ENCODE measurements at regions not wholly inside any gene's neighbourhood (a gene's known extent, or its start where the extent isn't known, plus 50 kb on each side); places are given as distances from the start of the nearest gene placed in this dataset.

- no peak overlapping the region for H3K27ac ChIP-seq
- intact Hi-C loops (cut with DNase I): no loop called here
- no peaks in the 10 kb centered on the region for H3K4me1 ChIP-seq
- DNase-seq (no peak), ATAC-seq (peak; percentile 58)
- H3K27me3 ChIP-seq: no peaks in the 10 kb centered on the region
- no peaks in the 10 kb centered on the region for H3K36me3 ChIP-seq
- no peak overlapping the region for H3K4me3 ChIP-seq
- TF ChIP-seq, protein P1, sequence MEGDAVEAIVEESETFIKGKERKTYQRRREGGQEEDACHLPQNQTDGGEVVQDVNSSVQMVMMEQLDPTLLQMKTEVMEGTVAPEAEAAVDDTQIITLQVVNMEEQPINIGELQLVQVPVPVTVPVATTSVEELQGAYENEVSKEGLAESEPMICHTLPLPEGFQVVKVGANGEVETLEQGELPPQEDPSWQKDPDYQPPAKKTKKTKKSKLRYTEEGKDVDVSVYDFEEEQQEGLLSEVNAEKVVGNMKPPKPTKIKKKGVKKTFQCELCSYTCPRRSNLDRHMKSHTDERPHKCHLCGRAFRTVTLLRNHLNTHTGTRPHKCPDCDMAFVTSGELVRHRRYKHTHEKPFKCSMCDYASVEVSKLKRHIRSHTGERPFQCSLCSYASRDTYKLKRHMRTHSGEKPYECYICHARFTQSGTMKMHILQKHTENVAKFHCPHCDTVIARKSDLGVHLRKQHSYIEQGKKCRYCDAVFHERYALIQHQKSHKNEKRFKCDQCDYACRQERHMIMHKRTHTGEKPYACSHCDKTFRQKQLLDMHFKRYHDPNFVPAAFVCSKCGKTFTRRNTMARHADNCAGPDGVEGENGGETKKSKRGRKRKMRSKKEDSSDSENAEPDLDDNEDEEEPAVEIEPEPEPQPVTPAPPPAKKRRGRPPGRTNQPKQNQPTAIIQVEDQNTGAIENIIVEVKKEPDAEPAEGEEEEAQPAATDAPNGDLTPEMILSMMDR (IDR thresholded peaks at IDR 0.05): peak; percentile 38
- no peaks in the 10 kb centered on the region for H3K9me3 ChIP-seq
Observed at GRCh38 chrX:93422693-93423092, 250.7 kb downstream of the NAP1L3 start.

DNA sequence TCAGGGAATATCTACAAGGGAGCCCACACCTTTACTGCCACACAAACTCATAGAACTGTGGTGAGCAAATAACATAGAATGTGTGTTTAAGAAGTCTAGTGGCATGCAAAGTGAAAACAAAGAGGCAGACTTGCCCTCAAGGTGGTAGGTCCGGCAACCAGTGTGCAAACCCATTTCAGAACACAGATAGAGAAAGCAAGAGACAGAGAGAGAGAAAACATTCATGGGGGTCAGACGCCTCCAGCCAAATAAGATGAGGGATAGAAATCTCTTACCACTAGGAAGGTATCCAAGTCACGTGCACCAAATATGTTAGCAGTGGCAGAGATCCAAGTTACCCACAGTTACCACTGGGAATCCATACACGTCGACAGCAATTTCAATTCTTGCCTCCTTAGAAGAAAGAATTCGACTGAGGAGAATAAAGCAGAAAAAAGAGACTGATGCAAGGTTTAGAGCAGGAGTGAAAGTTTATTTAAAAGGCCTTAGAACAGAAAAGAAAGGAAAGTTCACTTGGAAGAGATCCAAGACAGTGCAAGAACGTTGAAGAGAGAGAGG is 252.8 kb downstream of the NAP1L3 start:
- TF ChIP-seq, protein P1 (IDR thresholded peaks at IDR 0.05): no peak
- Histone ChIP-seq H3K4me1 (no peaks in the 10 kb centered on the region), H3K27me3 (no peaks in the 10 kb centered on the region), H3K27ac (no peak overlapping the region), H3K36me3 (no peaks in the 10 kb centered on the region), H3K4me3 (no peak overlapping the region), H3K9me3 (no peaks in the 10 kb centered on the region)
- intact Hi-C loops (cut with DNase I): no loop called here
- ATAC-seq (no peak), DNase-seq (no peak)

GRCh38 chrX:93420090-93420489 is 253.3 kb downstream of the NAP1L3 start:
- Histone ChIP-seq H3K36me3 (no peaks in the 10 kb centered on the region), H3K9me3 (no peaks in the 10 kb centered on the region), H3K27ac (no peak overlapping the region), H3K27me3 (no peaks in the 10 kb centered on the region), H3K4me3 (no peak overlapping the region), H3K4me1 (no peaks in the 10 kb centered on the region)
- ATAC-seq: no peak
- DNase-seq: no peak
- intact Hi-C loops (cut with DNase I): no loop called here
- TF ChIP-seq, protein P1 (IDR thresholded peaks at IDR 0.05): no peak

- no peaks in the 10 kb centered on the region for H3K9me3 ChIP-seq
- ATAC-seq (no peak), DNase-seq (no peak)
- no peaks in the 10 kb centered on the region for H3K4me1 ChIP-seq
- no peaks in the 10 kb centered on the region for H3K36me3 ChIP-seq
- H3K27me3 ChIP-seq: no peaks in the 10 kb centered on the region
- no peak overlapping the region for H3K27ac ChIP-seq
- TF ChIP-seq, protein P1 (IDR thresholded peaks at IDR 0.05): no peak
- intact Hi-C loops (cut with DNase I): no loop called here
- H3K4me3 ChIP-seq: no peak overlapping the region
Observed at GRCh38 chrX:93419642-93420041, 253.7 kb downstream of the NAP1L3 start.

GRCh38 chrX:93404121-93404520 is 269.3 kb downstream of the NAP1L3 start:
- no peaks in the 10 kb centered on the region for H3K9me3 ChIP-seq
- no peak for ATAC-seq
- no peak overlapping the region for H3K4me3 ChIP-seq
- H3K27ac ChIP-seq: no peak overlapping the region
- H3K4me1 ChIP-seq: no peaks in the 10 kb centered on the region
- TF ChIP-seq, protein P1 (IDR thresholded peaks at IDR 0.05): no peak
- H3K36me3 ChIP-seq: no peaks in the 10 kb centered on the region
- DNase-seq: no peak
- H3K27me3 ChIP-seq: no peaks in the 10 kb centered on the region
- intact Hi-C loops (cut with DNase I): no loop called here

DNA sequence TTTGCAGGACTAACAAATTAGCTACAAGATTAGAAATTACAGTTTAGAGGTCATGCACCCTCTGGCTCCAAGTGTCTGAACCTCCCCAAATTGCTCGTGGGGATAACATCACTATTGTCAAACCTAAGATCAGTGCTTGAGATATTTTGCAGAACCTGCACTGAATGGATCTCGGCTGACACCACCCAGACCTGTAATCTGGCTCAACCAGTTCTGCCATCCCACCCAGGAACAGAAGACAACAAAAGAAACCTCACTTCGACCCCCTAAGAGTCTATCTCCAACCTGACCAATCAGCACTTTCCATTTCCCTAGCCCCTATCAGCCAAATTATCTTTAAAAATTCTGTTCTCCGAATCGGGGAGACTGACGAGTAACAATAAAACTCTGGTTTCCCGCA is 318.7 kb downstream of the NAP1L3 start:
- intact Hi-C loops (cut with DNase I): no loop called here
- ATAC-seq (no peak), DNase-seq (no peak)
- H3K4me1 ChIP-seq: no peaks in the 10 kb centered on the region
- no peak overlapping the region for H3K27ac ChIP-seq
- H3K27me3 ChIP-seq: no peaks in the 10 kb centered on the region
- H3K36me3 ChIP-seq: no peaks in the 10 kb centered on the region
- H3K4me3 ChIP-seq: no peak overlapping the region
- TF ChIP-seq, protein P1 (IDR thresholded peaks at IDR 0.05): no peak
- no peaks in the 10 kb centered on the region for H3K9me3 ChIP-seq
